GM21576 (cell line): ENCODE measurements at regions not wholly inside any gene's neighbourhood (a gene's known extent, or its start where the extent isn't known, plus 50 kb on each side); places are given as distances from the start of the nearest gene placed in this dataset.

Experiments used
- ATAC-seq: cut with Tn5 transposase; IDR thresholded peaks from one replicate; pipeline ENCODE4 v1.9.1; 2021; ENCODE audit warnings: mild to moderate bottlenecking, moderate library complexity; ENCODE audit not compliant: unreplicated experiment

- no peak for ATAC-seq
Observed at GRCh38 chr20:48468571-48468970, 359.2 kb downstream of the PREX1 start.

DNA sequence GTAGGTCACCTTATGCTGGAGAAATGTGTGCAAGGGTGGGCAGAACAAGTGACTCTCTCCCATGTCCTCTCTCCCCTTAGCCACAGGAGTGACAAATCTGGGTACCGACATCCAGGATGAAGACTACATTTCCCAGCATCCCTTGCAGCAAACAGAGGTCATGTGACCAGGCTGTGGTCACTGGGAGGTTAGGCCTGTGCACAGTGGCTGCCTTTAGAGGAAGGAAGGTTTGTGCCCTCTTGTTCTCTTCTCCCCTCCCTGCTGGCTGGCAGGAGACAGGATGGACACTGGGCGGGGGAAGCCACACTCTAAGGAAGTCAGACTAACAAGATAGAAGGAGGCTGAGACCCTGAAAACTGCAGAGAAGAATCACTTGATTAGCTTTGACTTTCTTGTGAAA, 360.2 kb downstream of the PREX1 start:
- ATAC-seq, result no peak

DNA sequence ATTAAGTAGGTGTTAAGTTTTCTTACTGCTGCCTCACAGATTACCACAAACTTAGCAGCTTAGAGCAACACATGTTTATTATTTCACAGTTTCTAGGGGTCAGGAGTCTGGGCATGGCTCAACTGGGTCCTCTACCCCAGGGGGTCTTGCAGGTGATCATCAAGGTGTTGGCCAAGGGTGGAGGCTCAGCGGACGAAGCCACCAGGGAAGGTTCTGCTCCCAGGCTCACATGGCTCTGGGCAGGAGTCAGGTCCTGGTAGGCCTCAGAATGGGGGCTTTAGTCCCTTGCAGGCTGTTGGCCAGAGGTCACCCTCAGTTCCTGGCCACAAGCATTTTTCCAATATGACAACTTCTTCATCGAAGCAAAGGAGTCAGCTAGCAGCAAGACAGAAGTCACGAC, 362.5 kb downstream of the PREX1 start:
- ATAC-seq, result no peak

GRCh38 chr20:48463916-48464315, 363.9 kb downstream of the PREX1 start:
- ATAC-seq, result no peak

DNA sequence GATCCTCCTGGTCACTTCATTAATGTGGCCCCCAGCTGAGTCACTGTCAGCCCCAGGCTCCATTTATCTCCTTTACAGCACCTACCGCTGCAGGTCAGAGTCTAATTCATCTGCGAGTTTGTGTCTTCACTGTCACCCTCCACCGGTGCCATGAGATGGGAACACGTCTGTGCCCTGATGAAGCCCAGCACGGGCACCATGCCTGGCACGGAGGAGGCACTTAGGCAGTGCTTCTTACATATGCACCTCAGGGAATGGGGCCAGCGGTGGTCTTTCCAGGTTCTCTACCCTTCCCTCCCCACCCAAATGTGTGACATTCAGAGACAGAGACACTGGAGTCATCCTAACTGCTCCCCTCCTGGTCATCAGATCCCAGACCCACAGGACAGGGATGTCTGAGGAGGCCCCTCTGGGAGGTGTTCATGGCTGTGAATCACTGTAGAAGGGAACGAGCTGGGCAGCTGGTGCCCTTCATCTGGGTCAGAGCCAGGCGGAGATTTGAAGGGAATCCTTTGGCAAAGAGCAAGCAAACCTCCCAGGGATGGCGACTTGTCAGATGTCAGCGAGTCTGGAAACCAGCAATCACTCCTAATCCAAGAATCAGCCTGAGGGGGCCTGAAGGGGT, 364.6 kb downstream of the PREX1 start:
- ATAC-seq, result no peak

GRCh38 chr20:48461735-48462119, 366.1 kb downstream of the PREX1 start:
- ATAC-seq, result no peak

GRCh38 chr20:48461091-48461734, 366.6 kb downstream of the PREX1 start:
- ATAC-seq, result no peak

DNA sequence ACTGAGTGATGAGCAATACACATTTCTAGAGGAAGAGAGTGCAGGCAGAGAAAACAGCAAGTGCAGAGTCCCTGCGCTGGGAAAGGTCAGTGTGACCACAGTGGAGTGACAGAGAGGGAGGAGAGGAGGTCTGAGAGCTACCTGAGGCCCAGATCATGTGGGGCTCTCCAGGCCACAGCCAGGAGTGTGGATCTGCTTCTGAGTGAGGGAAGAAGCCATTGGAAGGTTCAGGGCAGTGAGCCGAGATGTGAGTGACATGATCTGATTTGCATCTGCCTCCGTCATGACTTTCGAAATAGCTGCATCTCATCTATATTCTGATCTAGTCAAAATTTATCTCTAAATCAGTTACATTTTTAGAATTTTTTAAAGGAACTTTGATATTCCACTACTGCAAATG, 367.1 kb downstream of the PREX1 start:
- no peak for ATAC-seq

DNA sequence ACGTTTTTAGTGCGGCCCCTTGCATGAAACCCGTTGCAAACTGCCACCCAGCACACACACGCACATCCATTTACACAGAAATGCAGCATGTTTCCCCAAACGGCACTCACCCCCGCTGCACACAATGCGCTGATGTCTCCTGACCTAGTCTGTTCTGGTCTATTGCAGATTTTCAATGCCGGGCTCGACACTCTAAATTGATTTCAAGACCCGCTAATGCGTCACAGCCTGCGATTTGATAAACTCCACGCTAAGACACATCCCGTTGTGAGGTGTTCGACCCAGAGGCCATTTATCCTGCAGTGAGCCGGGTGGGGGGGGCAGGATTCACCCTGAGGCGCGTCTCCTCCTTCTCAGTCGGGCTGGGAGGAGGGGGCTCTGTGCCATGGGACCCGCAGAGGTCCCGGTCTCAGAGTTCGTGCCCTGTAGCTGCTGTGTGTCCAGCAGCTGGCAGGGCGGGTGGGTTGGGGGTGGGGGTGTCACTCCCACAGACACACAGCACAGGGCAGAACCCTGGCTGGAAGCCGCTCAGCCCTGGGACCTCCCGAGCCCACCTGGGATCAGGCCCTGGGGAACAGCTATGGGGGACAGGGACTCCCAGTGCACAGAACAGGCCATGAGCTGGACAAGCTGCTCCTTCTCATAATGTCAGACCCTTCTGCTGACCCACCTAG, 367.9 kb downstream of the PREX1 start:
- no peak for ATAC-seq

DNA sequence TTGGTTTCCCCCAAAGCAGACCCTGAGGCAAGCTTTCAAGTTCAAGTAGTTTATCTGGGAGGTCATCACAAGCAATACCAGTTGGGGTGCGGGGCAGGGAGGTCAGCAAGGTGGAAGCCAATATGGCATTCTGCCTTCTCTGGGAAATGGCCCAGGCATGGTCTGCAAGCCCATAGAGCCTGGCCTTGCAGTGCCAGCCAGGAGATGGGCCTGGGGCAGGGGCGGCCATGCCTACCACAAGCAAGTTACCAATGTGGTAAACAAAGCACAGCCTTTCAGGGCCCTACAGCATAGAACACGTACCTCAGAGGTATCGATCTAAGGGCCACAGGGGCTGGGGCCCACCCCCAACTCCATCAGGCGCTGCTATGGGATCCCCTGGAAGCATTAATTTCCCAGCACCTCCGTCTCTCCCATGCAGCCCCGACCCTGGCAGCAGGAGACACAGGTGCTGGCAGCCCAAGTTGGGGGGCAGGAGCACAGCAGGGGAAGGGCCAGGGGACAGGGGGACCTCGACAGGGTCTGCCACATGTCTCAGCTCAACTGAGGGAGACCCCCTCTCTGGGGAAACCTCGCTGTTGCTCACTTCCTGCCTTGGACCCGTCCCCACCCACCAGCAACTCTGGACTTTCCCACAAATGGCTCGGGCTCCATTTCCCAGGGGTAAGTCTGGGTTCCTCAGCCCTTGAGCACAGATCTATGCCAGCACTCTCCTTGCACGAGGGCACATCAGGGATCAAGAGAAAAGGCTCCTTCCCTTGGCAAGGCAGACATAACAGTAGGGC, 369.0 kb downstream of the PREX1 start:
- ATAC-seq, result no peak

- no peak for ATAC-seq
Observed at GRCh38 chr20:48458003-48458377, 369.8 kb downstream of the PREX1 start.

DNA sequence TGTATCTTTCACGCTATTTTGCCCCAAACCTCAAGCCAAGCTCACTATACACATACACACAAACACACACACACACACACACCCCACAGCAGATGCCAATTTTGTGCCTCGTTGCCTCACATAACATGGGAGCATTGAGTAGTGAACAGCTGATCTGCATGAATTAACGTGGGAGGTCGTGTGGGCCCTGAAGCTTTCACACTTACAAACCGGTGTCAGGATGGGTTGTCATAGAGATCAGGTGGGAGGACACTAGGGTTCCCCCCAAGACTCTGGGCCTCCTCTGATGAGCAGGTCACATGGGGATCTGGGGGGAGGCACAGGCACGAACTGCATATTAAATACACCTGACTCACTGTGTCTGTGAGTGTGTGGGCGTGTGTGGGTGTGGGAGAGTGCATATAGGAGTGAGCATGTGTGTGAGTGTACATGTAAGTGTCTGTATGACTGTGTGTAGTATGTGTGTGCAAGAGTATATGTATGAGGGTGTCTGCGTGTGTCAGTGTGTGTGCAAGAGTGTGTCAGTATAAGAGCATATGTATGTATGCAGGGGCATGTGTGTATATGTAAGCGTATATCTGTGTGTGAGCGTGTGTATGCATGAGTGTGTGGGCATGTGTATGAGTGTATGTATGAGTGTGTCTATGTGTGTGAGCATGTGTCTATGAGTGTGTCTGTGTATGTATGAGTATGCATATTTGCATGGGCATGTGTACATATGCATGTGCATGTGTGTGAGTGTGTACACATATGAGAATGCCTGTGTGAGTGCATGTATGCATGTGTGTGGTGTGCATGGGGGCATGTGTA, 370.4 kb downstream of the PREX1 start:
- ATAC-seq, result no peak

- no peak for ATAC-seq
Observed at GRCh38 chr20:48456366-48457192, 371.2 kb downstream of the PREX1 start.

- no peak for ATAC-seq
Observed at GRCh38 chr20:48455651-48456365, 372.0 kb downstream of the PREX1 start.

DNA sequence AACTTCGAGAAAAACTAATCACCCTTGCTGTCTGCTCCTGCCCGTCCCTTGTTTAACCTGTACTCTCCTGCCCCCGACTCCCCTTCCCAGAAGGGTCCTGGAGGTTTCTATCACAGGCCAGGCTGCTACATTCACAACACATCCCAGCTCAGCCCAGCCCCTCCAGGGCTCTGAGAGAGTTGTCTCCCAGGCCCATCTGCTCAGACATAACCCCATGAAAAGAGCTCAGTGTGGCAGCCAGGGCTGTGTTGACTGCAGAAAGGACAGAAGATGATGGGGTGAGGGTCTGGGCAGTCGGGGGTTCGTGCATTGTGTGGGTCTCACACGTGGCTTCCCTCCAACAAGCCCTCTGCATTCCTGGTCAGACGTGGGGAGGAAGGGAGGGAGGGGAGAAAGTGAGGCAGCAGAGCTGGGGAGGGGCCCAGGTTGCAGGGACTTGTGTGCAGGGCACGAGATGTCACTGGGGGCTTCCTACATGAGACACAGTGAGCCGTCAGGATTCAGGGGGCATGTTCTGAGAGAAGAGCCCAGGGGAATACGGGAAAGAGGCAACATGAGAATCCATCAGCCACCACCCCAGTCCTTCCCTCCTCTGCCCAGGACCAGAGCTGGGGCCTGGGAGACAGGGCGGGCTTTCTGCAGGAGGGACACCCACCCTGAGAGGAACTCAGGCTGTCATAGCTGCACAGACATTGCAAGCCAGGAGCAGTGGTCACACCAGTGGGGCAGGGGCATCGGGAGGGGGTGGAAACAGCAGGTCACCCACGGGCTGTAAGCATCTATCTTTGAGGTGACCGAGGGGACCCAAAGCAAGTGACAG, 372.9 kb downstream of the PREX1 start:
- ATAC-seq, result no peak

DNA sequence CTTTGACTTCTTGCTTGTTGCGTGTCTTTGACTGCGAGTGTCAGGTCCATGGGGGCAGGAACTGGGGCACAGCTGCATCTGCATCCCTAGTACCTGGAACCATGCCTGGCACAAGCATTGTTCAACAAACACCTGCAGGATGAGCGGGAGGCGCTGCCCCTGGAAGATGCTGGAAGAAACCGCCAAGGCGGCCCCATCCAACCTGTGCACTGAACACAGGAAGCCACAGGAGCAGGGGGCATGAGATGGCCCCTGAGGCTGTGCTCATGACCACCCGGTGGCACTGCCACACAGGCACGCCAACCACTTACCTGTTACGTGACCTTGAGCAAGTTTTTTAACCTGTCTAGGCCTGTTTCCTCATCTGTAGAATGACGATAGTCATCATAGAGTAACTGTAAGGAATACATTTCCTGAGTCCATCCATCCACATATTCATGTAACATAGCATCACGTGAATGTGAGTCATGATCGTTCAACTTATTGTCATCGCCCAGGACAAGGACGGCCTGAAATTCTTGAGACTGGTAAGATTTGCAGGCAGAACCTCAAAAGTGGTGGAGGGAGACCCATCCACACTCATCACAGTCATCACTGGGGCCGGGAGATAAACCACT, 374.2 kb downstream of the PREX1 start:
- no peak for ATAC-seq

DNA sequence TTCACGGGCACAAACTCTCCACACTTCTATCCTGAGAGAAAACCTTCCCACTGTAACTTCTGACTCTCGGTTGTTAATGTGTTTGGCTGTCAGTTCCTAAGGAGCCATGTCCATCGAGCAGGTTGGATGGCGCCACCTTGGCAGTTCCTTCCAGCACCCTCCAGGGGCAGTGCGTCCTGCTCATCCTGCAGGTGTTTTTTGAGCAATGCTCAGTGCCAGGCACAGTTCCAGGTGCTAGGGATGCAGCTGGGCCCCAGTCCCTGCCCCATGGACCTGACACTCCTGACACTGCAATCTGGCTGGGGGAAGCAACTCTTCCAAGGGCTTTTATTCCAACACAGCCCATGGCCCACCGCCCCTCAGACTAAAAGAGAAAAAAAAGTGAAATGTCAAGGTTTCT, 376.4 kb downstream of the PREX1 start:
- ATAC-seq, result no peak
